Ishikawa (cell line): ENCODE measurements at regions not wholly inside any gene's neighbourhood (a gene's known extent, or its start where the extent isn't known, plus 50 kb on each side); places are given as distances from the start of the nearest gene placed in this dataset.

Experiments used
- EP300 ChIP-seq: IDR thresholded peaks from 2 replicates; pipeline ENCODE4 v1.6.1; 2012; ENCODE audit warnings: borderline replicate concordance
- FOXM1 ChIP-seq: IDR thresholded peaks from 2 replicates; pipeline ENCODE4 v1.6.1; 2012; ENCODE audit warnings: low read depth, borderline replicate concordance
- RAD21 ChIP-seq: IDR thresholded peaks from 2 replicates; pipeline ENCODE4 v1.6.1; 2012; ENCODE audit warnings: low read depth
- TAF1 ChIP-seq: IDR thresholded peaks from 2 replicates; pipeline ENCODE4 v1.6.1; 2012; ENCODE audit warnings: low read depth, mild to moderate bottlenecking
- TCF12 ChIP-seq: IDR thresholded peaks from 2 replicates; pipeline ENCODE4 v1.6.1; 2012; ENCODE audit warnings: low read depth
- TEAD4 ChIP-seq: IDR thresholded peaks from 2 replicates; pipeline ENCODE4 v1.6.1; 2012

- TF ChIP-seq TEAD4 (no peak), TAF1 (no peak), TCF12 (no peak), EP300 (no peak), RAD21 (no peak), FOXM1 (no peak)
Observed at GRCh38 chr6:76381612-76382011, 309.1 kb upstream of the IMPG1 start.
